ENCODE measurements at regions not wholly inside any gene's neighbourhood (a gene's known extent, or its start where the extent isn't known, plus 50 kb on each side); places are given as distances from the start of the nearest gene placed in this dataset.

DNA sequence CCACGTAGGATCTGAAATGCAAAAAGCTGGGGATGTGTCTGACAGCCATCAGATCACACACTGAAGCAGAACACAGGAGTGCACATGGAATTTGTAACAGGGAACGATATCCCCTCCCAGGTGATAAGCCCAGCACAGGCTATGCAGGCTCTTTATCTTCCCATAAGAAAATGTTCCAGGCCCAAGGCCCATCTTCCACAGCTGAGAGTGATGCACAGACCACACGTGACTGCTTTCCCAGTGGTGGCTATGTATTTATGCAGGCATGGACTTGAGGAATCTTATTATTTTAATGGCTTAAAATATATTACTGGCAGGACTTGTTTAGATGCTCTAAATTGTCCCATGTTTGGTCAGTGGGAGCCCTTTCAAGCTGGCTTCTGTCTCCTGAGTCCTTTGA lies 70.5 kb upstream of the AFF3 start:
- H3K27ac ChIP-seq: no peak overlapping the region
- TF ChIP-seq, protein P1, sequence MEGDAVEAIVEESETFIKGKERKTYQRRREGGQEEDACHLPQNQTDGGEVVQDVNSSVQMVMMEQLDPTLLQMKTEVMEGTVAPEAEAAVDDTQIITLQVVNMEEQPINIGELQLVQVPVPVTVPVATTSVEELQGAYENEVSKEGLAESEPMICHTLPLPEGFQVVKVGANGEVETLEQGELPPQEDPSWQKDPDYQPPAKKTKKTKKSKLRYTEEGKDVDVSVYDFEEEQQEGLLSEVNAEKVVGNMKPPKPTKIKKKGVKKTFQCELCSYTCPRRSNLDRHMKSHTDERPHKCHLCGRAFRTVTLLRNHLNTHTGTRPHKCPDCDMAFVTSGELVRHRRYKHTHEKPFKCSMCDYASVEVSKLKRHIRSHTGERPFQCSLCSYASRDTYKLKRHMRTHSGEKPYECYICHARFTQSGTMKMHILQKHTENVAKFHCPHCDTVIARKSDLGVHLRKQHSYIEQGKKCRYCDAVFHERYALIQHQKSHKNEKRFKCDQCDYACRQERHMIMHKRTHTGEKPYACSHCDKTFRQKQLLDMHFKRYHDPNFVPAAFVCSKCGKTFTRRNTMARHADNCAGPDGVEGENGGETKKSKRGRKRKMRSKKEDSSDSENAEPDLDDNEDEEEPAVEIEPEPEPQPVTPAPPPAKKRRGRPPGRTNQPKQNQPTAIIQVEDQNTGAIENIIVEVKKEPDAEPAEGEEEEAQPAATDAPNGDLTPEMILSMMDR (conservative IDR thresholded peaks at IDR 0.05): no peak

DNA sequence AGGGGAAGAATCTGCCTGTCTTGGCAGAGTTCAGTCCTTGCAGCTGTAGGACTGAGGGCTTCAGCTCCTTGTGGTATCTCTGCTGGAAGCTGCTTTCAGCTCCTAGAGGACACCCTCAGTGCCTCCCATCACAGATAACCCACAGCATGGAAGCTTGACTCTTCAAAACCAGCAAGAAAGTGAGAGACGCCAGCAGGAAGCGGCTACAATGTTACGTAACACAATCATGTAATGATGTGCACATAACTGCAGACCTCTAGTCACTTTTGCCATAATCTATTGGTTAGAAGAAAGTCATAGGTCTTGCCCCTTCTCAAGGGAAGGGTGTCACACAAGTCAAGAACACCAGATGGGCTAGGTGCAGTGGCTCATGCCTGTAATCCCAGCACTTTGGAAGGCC lies 69.1 kb upstream of the AFF3 start:
- TF ChIP-seq, protein P1 (conservative IDR thresholded peaks at IDR 0.05): no peak
- H3K27ac ChIP-seq: no peak overlapping the region

DNA sequence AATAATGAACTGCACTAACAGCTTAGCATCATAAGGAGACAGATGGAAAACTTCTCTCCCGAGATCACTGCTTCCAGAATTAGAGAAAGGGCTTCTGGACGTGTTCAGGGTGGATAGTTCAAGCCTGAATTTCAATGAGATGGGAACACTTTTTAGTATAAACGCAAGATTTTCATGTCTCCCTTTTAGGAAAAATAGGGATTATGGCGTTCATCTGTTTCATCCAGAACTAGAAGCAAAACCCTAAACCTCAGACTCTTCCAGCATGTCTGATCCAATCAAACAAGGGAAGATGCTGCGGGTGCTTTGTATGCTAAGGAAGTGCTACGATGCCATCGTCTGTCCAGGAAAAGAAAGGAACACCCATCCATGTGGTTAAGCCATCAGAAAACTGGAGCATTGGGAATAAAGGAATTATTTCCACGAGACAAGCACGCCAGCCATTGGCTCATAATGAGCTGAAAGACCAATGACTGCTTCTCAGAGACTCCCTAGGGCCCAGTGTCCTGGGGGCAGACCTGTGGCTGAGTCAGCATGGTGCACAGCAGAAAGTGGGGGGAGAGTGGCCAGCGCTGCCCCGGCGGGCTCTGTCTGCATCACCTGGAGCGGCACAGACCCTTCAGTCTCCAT lies 65.9 kb upstream of the AFF3 start:
- TF ChIP-seq, protein P1 (conservative IDR thresholded peaks at IDR 0.05): 0 out of 2 replicates have a peak, but pooled peaks have one; percentile 19
- H3K27ac ChIP-seq: no peak overlapping the region

DNA sequence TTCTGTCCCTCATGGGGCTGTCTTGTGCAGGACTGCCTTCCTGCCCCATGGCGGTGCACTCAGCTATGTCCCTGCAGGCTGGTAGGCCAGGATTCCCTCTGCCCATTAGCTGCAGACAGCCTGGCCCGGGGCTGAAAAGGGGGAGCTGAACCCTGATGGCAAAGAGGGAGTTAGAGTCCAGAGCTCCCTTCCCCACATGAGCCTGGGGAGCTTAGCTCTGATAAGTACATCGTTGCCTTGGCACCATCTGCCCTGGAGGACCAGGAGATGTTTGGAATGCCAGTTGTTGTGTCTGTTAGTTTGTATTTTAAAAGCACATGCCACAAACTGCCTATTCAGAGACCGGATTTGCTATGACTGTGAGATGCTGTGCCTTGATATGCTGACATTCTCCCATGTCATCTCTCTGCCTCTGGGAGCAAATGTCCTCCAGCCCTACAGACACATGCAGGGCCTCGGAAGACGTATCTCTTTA lies 65.1 kb upstream of the AFF3 start:
- TF ChIP-seq, protein P1 (conservative IDR thresholded peaks at IDR 0.05): no peak
- no peak overlapping the region for H3K27ac ChIP-seq

DNA sequence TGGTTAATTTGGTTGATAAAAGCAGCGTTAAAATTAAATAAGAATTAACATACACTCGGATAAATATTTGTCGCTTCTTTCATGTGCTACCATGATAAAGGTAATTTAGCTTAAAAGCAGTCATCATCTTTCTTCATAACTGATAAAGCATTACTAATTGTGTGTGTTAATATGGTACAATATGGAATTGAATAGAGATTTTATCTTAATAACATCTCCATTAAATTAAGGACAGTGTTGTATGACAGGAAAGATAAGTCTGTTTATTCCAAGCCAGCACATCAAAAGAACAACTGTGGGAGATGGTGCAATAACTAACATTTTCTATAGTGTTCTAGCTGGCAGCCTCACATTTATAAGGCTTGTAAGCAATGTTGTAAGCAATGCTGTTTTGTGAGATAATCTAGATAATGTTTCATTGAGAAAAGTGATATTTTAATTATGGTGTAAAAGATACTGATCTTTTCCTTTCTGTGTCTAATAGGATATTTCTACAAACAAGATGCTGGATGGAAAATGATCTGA lies 64.4 kb upstream of the AFF3 start:
- TF ChIP-seq, protein P1 (conservative IDR thresholded peaks at IDR 0.05): no peak

DNA sequence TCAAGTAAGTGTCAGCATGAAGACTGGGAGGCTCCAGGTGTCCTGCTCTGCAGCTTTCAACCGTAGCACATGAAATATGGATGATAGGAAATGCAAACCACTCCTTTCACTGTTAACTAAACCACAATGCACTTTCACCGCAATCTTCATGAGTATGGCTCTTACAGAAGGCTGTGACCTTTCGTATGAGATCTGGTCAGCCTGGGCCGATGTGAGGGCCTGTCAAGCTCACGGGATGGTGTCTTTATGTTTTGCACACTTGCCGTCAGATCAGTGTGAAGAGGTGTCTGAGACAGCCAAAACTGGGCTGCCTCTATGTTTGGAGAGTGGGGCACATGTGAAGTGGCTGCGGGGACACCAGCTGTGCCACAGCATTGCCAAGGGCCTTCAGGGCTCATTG lies 62.8 kb upstream of the AFF3 start:
- TF ChIP-seq, protein P1 (conservative IDR thresholded peaks at IDR 0.05): no peak
- H3K27ac ChIP-seq: no peak overlapping the region

More for the DNA sequence above, 64.4 kb upstream of the AFF3 start:
- no peak overlapping the region for H3K27ac ChIP-seq

DNA sequence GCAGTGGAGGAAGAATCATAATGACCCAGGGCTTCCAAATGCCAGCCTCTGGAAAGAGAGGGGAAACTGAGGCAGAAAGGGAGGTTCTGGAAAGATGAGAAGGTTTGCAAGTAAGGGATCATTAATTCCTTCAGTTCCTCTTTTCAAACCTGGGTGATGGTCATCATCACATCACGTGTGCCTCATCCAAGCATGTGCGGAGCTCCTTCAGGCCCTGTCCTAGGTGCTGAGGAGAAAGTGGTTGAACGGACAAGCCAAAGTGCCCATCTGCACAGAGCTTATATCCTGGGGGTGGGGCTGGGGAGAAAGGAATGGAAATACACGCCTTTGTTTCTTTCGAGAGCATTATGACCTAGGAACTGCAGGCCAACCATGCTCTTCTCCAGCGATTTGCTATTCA lies 60.2 kb upstream of the AFF3 start:
- TF ChIP-seq, protein P1 (conservative IDR thresholded peaks at IDR 0.05): no peak
- H3K27ac ChIP-seq: no peak overlapping the region

Data from VCaP (cell line).